HG02884 (cell line): ENCODE measurements at regions not wholly inside any gene's neighbourhood (a gene's known extent, or its start where the extent isn't known, plus 50 kb on each side); places are given as distances from the start of the nearest gene placed in this dataset.
"Not testable (repeated sequence)": the region's sequence is repeated elsewhere in the genome, so short reads cannot be mapped to it uniquely, and the experiment has no call there.

Source experiments
- ATAC-seq: cut with Tn5 transposase; IDR thresholded peaks from one replicate; pipeline ENCODE4 v1.9.1; 2021; ENCODE audit warnings: mild to moderate bottlenecking, moderate library complexity; ENCODE audit not compliant: unreplicated experiment

DNA sequence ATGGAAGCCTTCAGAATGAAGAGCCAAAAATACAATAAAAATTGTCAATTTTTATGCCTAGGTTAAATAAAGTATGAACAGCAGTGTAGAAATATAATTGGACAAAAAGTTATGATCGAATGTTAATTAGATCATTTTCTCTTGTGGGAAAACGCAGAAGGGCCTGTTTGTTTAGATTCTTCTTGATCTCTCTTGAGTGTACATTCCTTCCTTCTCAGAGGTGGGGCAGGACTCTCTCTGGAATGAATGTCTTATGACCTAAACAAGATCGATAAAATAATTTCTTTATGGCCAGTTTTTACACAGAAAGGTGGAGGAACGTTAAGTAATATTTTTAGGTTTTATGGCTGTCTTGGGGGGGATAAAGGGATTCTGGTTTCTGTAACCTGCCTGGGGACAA is 500.1 kb upstream of the MARCKS start:
- no peak for ATAC-seq

DNA sequence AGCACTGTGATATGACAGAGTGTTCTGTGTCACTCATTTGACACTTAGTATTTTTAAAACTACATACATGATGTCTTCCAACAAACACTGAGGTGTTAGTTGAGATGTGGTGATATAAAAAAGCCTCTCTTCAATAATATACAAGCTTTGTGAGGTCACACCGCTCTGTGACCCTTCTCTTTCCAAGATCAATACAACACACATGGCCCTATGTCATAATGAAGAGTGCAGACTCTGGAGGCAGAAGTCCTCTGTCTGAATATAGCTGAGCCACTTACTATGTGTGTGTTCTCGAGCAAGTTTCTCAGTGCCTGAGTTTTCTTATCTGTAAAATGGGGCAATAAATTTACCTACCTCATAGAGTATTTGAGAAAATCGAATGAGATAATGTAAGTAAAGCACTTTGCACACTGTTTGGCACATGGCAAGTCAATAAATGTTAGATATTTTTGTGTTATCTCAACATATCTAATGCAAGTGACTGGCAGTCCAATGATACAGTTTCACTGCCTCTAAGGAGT is 499.0 kb upstream of the MARCKS start:
- no peak for ATAC-seq

DNA sequence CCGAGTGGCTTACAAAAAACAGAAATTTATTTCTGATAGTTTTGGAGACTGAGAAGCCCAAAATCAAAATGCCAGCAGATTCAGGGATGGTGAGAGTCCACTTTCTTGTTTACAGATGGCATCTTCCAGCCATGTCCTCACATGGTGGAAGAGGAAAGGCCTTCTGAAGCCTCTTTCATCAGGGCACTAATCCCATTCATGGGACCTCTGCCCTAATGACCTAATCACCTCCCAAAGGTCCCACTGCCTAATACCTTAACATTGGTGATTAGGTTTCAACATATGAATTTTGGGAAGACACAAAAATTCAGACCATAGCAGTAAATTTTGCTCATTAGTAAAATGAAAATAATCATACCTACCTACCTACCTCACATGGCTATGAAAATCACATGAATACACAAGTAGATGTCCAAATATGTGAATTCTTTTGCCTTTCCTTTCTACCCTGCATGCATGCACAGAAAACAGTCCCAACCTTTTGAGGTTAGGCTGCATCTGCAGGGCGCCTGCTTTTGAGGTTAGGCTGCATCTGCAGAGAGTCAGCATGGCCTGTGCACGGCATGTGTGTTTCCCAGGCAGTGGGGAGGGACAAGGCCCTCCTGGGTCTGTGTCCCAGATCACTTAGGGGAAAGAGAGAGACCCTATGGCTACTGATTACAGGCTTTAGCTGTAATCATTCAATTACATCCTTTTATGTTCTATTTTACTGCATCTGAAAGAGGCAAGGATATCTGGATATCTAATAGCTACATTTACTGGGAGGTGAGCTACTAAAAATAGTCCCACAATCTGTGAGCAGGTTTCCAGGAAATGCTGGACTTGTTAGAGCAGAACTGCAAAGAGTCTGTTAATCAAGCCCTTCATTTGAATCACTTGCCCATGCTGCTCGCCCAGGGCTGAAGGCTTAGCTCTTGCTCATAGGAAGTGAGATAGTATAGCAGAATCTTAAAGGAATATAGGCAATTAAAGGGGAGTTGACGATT is 497.7 kb upstream of the MARCKS start:
- ATAC-seq, result no peak

DNA sequence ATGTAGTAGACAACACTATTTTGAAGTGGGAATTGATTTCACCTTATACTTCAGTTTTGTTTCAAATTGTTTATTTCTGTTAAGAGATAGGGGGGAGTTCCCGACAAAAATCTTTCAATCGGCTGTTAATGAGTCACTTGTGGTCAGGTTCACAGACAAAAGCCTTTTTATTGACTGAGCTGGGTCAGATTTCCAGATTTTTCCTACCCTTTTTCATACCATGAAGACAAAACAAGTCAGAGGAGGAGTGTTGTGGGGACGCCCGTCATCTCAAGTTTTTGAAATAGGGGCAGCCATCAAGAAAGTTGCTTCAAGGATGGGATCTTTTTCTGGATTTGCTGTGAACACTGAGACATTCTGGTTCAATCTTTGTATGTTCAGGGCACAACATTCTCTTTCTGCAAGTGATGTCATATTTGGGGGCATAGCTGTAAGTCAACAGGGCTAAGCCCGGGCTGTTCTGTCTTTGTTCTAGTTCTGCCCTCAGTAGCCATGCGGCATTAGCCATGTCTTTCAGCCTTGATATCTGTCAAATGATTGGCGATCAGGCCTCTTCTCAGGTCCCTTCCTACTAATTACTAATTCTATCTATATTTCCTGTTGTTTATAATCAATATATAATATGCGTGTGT is 496.0 kb upstream of the MARCKS start:
- ATAC-seq, result no peak

DNA sequence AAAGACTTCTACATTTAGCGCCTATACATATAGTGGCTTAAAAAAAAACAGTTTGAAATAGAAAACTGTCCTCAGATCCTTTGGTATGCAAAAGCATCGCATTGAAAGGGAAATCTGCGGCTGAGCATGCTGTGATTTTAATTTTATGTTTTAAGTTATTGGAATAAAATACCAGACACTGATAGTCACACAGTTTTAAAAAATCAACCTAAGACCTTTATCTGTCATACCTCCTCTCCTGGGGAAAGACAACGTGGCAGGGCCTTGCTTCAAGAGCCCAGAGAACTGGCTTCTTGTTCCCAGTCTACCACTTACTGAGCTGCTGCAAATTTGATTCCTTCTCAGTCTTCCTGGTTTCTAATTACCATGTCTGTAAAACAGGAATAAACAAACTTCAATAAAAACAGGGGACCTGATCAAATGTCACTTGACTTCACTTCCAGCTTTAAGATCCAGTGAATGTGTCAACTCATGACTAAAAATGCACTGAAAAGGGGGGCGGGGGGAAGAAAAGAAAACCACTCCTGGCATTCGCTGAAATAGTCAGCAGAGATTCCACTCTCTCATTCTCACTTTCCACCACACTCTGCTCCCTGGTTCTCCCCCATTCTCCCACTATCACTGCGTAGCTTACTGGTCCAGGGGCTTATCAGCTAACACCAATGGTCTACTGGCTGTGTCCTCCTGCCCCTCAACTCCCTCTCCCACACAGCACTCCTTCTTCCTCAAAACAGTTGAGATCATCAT is 494.7 kb upstream of the MARCKS start:
- no peak for ATAC-seq

DNA sequence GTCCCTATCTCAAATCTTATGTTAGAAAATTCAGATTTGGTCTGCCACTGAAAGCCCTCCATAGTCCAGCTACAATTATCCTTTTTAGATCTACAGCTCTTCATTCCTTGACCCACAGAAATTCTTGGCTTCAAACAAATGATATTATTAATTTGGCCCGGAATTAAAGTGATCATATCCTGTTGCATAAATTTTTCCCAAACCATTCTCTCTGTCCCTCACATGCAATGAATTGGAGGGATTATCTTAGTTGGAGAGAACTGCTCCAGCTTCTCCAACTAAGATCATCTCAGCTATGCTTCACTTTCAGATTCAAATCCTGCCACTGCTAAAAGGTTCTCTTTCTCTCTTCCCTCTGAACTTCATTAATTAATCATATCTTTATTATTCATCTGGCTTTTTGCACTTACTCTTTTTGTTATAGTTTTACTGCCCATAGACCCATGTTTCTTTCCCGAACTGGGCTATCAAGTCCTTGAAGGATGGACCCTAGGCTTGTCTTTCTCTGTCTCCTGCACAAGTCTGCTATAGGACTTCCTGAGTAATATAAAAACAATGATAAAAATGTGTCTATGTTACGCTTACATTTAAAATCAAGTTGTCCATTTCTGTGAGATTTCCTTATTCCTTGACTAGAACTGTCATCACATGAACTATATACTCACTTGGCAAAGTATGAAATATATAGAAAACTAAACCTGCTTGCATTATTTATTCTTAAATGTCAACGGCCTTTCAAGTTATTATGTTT is 493.9 kb upstream of the MARCKS start:
- no peak for ATAC-seq

DNA sequence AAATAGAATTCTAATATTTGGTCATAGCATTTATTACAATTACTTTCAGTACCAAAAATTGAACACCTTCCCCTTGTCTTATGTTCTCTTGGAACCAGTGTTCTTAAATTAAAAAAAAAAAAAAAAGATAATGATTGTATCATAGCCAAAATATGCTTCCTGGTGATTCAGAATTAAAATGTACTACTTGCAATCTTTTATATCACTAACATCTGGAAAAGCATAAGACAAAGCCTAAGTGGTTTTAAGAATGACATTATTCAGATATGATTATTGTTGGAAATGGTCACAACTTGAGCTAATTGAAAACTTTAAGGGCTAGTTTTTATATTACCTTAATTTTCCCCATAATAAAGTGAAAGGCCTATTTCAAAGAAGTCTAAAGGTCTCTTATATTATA is 493.3 kb upstream of the MARCKS start:
- ATAC-seq, result no peak

DNA sequence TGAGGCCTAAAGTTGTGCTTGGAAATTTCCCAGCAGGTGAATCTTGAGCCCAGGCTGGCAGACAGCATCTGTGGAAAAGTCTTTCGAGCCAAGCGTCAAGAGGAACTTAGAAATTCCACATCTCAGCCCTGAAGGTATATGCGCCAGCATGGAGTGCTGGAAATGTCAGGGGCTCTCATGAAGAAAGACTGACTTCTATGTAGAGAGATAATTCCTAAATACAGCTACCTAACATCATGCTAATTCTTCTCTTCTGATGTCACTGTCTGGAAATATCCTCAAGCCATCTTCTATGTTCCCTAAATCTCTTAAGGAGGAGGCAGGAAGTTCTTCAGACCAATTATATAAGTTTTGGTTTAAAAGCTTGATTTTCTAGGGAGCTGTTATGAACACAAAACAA is 492.4 kb upstream of the MARCKS start:
- ATAC-seq, result no peak

DNA sequence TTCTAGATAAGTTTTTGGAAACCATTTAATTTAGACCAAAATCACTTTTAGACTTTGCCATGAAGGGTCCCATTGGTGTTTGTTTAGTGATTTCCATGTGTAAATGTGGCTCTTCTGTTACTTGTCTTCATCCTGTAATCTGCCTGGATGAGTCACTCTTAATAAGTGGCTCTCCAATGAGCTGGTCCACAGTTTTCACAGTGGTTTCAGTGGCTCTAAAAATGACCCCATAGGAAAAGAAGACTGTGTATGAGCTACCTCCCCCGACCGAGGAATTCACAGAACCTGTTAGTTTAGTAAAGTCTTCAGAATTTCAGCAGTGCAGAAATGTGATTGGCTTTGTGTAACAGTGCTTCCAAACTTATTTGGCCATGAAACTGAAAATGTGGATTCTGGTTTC is 492.0 kb upstream of the MARCKS start:
- ATAC-seq, result no peak

DNA sequence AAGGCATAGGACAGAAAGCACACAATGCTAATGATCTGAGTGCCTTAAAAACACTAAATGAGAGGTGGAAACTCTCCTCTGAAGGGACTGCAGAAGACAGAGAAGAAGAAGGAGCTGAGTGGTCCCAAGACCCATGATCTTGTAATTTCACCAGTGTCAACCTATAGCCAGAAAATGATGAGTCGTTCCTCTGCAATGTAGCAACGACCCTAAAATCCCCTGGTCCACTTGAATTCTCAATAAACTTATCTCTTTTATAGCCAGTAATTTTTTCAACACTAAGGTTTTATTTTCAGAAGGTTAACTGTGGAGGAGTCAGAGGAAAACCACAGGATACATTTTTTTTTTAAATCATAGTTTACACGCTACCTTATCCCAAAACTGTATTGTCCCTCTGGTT is 490.6 kb upstream of the MARCKS start:
- ATAC-seq, result no peak

DNA sequence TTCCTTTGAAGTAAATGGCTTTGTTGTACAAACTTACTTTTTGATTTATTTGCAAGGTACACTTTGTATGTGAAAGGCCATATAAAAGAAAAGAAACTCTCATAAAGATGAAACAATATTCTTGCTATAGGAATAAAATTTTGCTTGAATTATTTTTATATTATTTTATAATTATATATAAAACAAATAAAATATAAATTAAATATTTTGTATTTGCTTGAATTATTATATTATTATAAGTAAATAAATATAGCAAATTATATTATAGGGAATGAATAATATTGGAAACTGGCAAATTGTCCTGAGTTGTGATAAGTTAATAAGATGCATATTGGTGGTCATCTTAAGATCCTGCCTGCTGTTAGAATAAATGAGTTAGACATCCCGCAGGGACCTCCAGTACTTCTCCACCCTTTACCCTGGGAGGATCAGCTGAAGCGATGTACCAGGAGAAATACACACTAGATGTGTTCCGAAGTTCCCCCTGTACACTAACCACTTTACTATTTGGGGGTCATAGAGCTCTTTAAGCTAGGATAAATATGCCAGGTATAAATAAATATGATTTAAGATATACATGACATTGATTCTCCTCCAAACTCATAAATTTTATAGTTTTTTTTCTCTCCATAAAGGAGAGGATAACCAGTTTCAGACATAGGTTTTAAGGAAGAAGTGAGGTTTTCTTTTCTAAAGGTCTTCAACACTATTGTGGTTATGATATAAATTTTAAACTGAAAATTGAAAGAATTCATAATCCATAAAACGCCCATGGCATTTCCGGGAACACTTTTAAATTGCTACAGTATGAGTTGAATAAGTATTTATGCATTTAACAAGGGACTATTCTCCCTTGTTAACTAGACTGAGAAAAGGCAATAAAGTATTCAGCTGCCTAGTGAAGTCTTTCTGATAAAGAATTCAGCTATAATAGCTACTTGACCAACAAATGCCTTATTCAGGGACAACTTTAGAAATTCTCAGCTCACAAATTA is 486.3 kb upstream of the MARCKS start:
- no peak for ATAC-seq

DNA sequence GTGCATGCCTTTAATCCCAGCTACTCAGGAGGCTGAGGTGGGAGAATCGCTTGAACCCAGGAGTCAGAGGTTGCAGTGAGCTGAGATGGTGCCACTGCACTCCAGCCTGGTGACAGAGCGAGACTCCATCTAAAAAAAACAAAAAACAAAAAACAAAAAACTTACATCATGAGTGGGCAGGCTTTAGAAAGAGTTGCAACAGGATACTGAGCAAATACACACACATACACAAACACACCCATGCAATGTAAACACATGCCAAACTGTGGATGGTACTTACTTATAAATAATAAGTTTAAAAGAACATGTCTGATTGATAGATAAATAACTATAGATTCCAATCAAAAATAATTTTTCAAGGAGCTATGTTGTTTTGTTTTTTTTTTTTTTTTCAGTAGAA is 481.7 kb upstream of the MARCKS start:
- ATAC-seq, result not testable (repeated sequence)

DNA sequence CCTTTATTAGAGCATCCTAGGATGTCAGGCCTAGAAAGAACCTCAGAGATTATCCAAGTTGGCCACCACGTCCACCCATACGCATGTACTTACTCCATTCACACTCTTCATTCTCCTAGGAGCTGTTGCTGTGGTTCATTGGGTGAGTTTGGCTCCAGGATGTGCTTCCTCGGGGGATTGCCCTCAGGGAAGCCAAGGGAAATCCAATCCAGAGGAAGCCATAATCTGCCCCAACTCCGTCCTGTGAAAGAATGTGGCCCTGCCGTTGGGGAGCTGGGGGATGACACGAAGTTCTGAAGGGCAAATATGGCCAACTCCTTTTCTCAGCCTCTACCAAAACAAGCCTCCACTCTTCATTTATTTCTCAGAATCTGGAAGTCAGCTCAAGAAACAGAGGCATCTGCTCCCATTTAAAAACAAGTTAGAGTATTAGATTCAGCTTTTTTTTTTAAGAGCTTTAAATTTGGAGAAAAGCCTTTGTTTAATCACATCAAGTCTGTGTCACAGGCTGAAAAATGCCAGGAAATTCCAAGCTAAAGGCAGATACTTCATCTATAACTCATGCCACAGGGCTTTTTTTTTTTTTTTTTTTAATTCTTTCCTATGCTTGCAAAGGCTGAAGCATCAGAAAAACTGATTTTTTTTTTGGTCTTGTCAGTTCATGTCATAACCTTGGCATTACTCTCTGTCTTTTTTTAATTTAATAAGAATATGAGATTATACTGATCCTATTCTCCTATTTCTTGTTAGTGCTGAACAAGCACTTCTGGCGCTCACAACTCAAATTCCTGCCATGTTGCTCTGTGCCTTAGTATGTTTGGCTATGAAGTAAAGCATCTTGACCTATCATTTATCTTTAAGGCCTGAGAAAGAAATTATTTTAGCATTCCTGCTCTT is 480.9 kb upstream of the MARCKS start:
- ATAC-seq, result no peak

DNA sequence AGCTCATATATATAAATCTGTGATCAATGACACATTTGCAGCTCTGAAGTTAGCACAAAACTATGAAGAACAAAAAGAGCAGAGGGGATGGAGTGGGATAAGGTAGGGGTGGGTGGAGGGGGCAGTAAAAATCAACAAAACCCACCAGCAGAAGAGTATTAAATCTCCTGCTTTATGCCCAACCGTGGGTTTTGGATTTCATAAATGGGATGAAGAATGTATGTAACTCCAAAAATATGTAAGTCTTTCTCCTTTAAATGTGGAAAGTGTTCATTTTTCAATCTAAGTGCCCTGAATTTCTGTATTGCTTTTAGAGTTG is 480.3 kb upstream of the MARCKS start:
- no peak for ATAC-seq

DNA sequence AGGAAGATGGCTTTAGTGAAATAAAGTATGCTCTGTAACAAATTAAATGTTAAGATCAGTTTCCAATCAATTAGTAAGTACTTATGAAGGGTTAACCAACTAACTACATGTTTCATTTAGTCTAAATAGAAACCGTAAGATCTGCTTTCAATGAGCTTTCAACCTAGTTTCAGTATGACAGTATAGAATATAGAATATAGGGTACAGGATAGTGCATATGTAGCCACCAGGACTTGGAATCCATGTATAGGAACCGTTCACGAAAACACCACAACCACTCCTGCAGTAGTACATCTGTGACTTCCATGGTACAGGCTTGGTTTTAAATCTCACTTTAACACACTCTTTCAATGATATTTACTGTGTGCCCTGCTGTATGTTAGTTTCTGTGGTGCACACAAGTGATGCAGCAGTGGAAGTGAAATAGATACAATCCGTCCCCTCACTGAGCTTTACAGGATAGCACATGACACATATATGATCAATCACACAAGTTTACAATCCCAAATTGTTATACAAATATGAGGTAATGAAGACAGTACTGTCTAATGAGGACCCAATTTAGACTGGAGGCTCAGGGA is 479.7 kb upstream of the MARCKS start:
- ATAC-seq, result peak; percentile 73

DNA sequence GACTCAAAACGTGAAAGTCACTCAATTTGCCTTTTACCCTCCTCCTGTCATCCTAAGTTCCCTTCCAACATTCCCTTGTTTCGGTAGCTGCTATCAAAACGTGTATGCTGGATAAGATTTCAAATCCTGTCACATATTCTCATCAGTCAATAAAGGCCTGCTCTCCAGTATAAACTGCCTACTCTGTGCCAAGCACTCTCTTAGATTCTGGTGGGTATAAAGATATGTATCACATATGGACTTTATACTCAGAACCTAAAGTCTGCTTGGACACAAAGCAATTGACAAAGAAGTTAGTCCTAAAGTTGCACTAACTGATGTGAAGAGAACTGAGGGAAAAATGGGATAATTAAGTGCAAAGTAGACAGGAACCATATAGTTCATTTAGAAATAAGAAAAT is 476.6 kb upstream of the MARCKS start:
- ATAC-seq, result no peak

DNA sequence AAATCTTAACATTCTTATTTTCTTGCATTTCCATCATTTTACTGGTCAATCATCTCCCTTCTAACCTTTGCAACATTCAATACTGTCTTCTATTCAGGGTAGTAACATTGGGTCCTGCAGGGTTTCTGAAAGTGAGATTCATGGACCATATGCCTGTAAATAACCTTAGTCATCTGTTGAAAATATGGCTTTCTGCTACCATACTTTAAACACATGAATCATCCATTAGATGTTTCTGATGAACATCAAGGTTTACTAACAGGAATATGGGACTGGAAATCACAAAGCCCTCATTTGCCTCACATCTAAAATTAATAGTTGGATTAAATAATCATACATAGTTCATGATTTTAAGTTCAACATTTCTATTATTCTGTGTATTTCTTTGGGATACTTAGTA is 475.9 kb upstream of the MARCKS start:
- no peak for ATAC-seq

DNA sequence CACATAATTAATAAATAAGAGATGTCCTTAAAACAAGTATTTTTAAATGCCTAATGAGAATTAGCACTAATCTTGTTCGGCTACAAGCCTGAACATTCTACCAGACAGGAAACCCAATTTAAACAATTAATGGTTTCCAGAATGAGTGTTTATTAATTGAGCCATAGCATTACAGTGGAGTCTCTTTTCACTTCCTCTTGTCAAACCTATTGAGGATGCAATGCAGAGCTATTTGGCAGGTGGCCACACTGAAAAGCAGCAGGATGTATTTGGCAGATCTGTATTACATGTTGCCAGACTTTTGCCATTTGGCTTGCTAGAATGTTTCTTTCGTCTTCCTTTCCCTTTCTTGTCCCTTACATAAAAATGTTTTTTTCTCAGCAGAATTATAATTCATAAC is 475.2 kb upstream of the MARCKS start:
- peak; percentile 81 for ATAC-seq
